GM12891 (cell line): ENCODE measurements at regions not wholly inside any gene's neighbourhood (a gene's known extent, or its start where the extent isn't known, plus 50 kb on each side); places are given as distances from the start of the nearest gene placed in this dataset.

Experiments
- DNase-seq: peaks from one replicate; pipeline ENCODE4 v3.0.0; 2011; ENCODE audit warnings: low spot score; ENCODE audit not compliant: insufficient read length
- FAIRE-seq: peaks from 2 replicates; lab custom pipeline; 2011; peaks lifted over from hg19 to GRCh38; lab: Jason Lieb, UNC
- PAX5 ChIP-seq: IDR thresholded peaks from 2 replicates; pipeline ENCODE4 v1.6.1; 2011; ENCODE audit warnings: low read length, moderate library complexity, mild to moderate bottlenecking; ENCODE audit not compliant: insufficient read depth, severe bottlenecking
- POLR2A ChIP-seq: IDR thresholded peaks from 2 replicates; pipeline ENCODE4 v1.6.1; 2011; ENCODE audit warnings: low read depth, low read length, control low read depth
- POLR2AphosphoS5 ChIP-seq: IDR thresholded peaks from 2 replicates; pipeline ENCODE4 v1.6.1; 2011; ENCODE audit warnings: low read depth, low read length, control low read depth
- POU2F2 ChIP-seq: IDR thresholded peaks from 2 replicates; pipeline ENCODE4 v1.6.1; 2011; ENCODE audit warnings: low read depth, mild to moderate bottlenecking, control low read depth, low read length, moderate library complexity
- SPI1 ChIP-seq: IDR thresholded peaks from 2 replicates; pipeline ENCODE4 v1.6.1; 2011; ENCODE audit warnings: low read depth, low read length, control low read depth
- TAF1 ChIP-seq: IDR thresholded peaks from 2 replicates; pipeline ENCODE4 v1.6.1; 2011; ENCODE audit warnings: low read depth, low read length, control low read depth

GRCh38 chr13:89786531-89786930 lies 1561.0 kb upstream of the MIR17HG start:
- FAIRE-seq (no peak), DNase-seq (no peak)
- TF ChIP-seq TAF1 (no peak), PAX5 (no peak), SPI1 (no peak), POLR2AphosphoS5 (no peak), POLR2A (no peak), POU2F2 (no peak)

GRCh38 chr13:89790696-89791095 lies 1556.8 kb upstream of the MIR17HG start:
- FAIRE-seq (no peak), DNase-seq (no peak)
- TF ChIP-seq POLR2AphosphoS5, result no peak
- TF ChIP-seq SPI1, result no peak
- TF ChIP-seq PAX5, result no peak
- TF ChIP-seq TAF1, result no peak

- no peak for DNase-seq
- no peak for TF ChIP-seq POU2F2
- no peak for TF ChIP-seq POLR2AphosphoS5
- no peak for TF ChIP-seq PAX5
- TF ChIP-seq POLR2A, result no peak
- no peak for TF ChIP-seq TAF1
- TF ChIP-seq SPI1, result no peak
- no peak for FAIRE-seq
Observed at GRCh38 chr13:89791971-89792630, 1555.4 kb upstream of the MIR17HG start.

GRCh38 chr13:89796196-89796595 lies 1551.3 kb upstream of the MIR17HG start:
- TF ChIP-seq POLR2AphosphoS5 (no peak), TAF1 (no peak), POLR2A (no peak), PAX5 (no peak), POU2F2 (no peak), SPI1 (no peak)
- no peak for DNase-seq
- no peak for FAIRE-seq

GRCh38 chr13:89803839-89804238 lies 1543.6 kb upstream of the MIR17HG start:
- FAIRE-seq (no peak), DNase-seq (no peak)
- TF ChIP-seq POLR2A, result no peak
- TF ChIP-seq TAF1, result no peak
- no peak for TF ChIP-seq PAX5
- TF ChIP-seq POLR2AphosphoS5, result no peak
- no peak for TF ChIP-seq SPI1
- TF ChIP-seq POU2F2, result no peak

GRCh38 chr13:89806594-89806993 lies 1540.9 kb upstream of the MIR17HG start:
- TF ChIP-seq SPI1, result no peak
- no peak for TF ChIP-seq POLR2A
- TF ChIP-seq PAX5, result no peak
- no peak for TF ChIP-seq POU2F2
- no peak for TF ChIP-seq TAF1
- TF ChIP-seq POLR2AphosphoS5, result no peak
- DNase-seq (no peak), FAIRE-seq (no peak)

- FAIRE-seq, result no peak
- TF ChIP-seq SPI1 (no peak), PAX5 (no peak), POU2F2 (no peak), TAF1 (no peak), POLR2AphosphoS5 (no peak), POLR2A (no peak)
- no peak for DNase-seq
Observed at GRCh38 chr13:89812856-89813255, 1534.6 kb upstream of the MIR17HG start.

- FAIRE-seq, result no peak
- no peak for DNase-seq
Observed at GRCh38 chr13:89816404-89816803, 1531.1 kb upstream of the MIR17HG start.

GRCh38 chr13:89822467-89822866 lies 1525.0 kb upstream of the MIR17HG start:
- DNase-seq, result no peak
- no peak for FAIRE-seq
- TF ChIP-seq TAF1 (no peak), POLR2A (no peak), PAX5 (no peak), POU2F2 (no peak), POLR2AphosphoS5 (no peak), SPI1 (no peak)

More at GRCh38 chr13:89816404-89816803, 1531.1 kb upstream of the MIR17HG start:
- TF ChIP-seq POU2F2, result no peak
- TF ChIP-seq TAF1, result no peak
- no peak for TF ChIP-seq POLR2AphosphoS5
- no peak for TF ChIP-seq PAX5
- no peak for TF ChIP-seq POLR2A
- no peak for TF ChIP-seq SPI1

GRCh38 chr13:89827552-89827951 lies 1519.9 kb upstream of the MIR17HG start:
- FAIRE-seq, result no peak
- no peak for TF ChIP-seq PAX5
- no peak for TF ChIP-seq SPI1
- no peak for DNase-seq
